GM23338 (cell line): ENCODE measurements at regions not wholly inside any gene's neighbourhood (a gene's known extent, or its start where the extent isn't known, plus 50 kb on each side); places are given as distances from the start of the nearest gene placed in this dataset.

Experiments used
- ATAC-seq: fragments of 200-7000 bp; cut with Tn5 transposase; 3 replicates; pipeline ENCODE4 v1.9.1; 2020
- DNase-seq: peaks from one replicate; pipeline ENCODE4 v3.0.0-alpha.2; 2015; ENCODE audit warnings: low spot score
- H2AFZ ChIP-seq: fragments of 200-600 bp; sonication (generic); 2 replicates; pipeline ENCODE4 v1.8.0; 2016; ENCODE audit warnings: antibody characterized with exemption, mild to moderate bottlenecking, moderate library complexity
- H3F3A ChIP-seq: fragments of 200-600 bp; sonication (generic); replicated peaks from 2 replicates; pipeline ENCODE4 v1.8.0; 2017; ENCODE audit warnings: antibody characterized with exemption, mixed run types, low read depth
- H3K27ac ChIP-seq: fragments of 200-600 bp; sonication (generic); 2 replicates; pipeline ENCODE4 v1.6.1; 2016; ENCODE audit warnings: low read depth
- H3K27me3 ChIP-seq: fragments of 200-600 bp; sonication (generic); 2 replicates; pipeline ENCODE4 v1.8.0; 2016; ENCODE audit warnings: mild to moderate bottlenecking, mixed run types, moderate library complexity; ENCODE audit not compliant: insufficient read depth
- H3K36me3 ChIP-seq: fragments of 200-600 bp; sonication (generic); 2 replicates; pipeline ENCODE4 v1.8.0; 2016; ENCODE audit warnings: mild to moderate bottlenecking; ENCODE audit not compliant: insufficient read depth
- H3K4me1 ChIP-seq: fragments of 200-600 bp; sonication (generic); 2 replicates; pipeline ENCODE4 v1.8.0; 2016; ENCODE audit warnings: mild to moderate bottlenecking, moderate library complexity; ENCODE audit not compliant: insufficient read depth
- H3K4me2 ChIP-seq: fragments of 200-600 bp; sonication (generic); 2 replicates; pipeline ENCODE4 v1.7.1; 2017; ENCODE audit warnings: mixed run types
- H3K4me3 ChIP-seq: fragments of 200-600 bp; sonication (generic); 2 replicates; pipeline ENCODE4 v1.6.1; 2016; ENCODE audit warnings: mixed run types
- H3K79me2 ChIP-seq: fragments of 200-600 bp; sonication (generic); replicated peaks from 2 replicates; pipeline ENCODE4 v1.8.0; 2017; ENCODE audit warnings: mild to moderate bottlenecking; ENCODE audit not compliant: insufficient read depth
- H3K9me2 ChIP-seq: fragments of 200-600 bp; sonication (generic); 2 replicates; pipeline ENCODE4 v1.8.0; 2017; ENCODE audit not compliant: insufficient read depth
- H4K20me1 ChIP-seq: fragments of 200-600 bp; sonication (generic); replicated peaks from 2 replicates; pipeline ENCODE4 v1.8.0; 2017; ENCODE audit warnings: mild to moderate bottlenecking; ENCODE audit not compliant: insufficient read depth
- H3K27ac Mint-ChIP-seq: 2 replicates; pipeline ENCODE4 v1.8.0; 2020; ENCODE audit warnings: inconsistent platforms, mild to moderate bottlenecking, moderate library complexity, mixed read lengths
- H3K27me3 Mint-ChIP-seq: 3 replicates; pipeline ENCODE4 v1.8.0; 2022; ENCODE audit warnings: low read depth, mild to moderate bottlenecking, moderate library complexity, mixed read lengths, inconsistent platforms; ENCODE audit not compliant: insufficient read depth, poor library complexity
- H3K36me3 Mint-ChIP-seq: 3 replicates; pipeline ENCODE4 v1.8.0; 2021; ENCODE audit warnings: low read depth, mild to moderate bottlenecking, inconsistent platforms, moderate library complexity, mixed read lengths
- H3K4me1 Mint-ChIP-seq: 3 replicates; pipeline ENCODE4 v1.8.0; 2020; ENCODE audit warnings: mild to moderate bottlenecking, inconsistent platforms, mixed read lengths
- H3K4me3 Mint-ChIP-seq: 3 replicates; pipeline ENCODE4 v1.8.0; 2021; ENCODE audit warnings: moderate library complexity, mild to moderate bottlenecking, inconsistent platforms, mixed read lengths
- H3K9me3 Mint-ChIP-seq: 3 replicates; pipeline ENCODE4 v1.8.0; 2020; ENCODE audit warnings: moderate library complexity, mild to moderate bottlenecking, inconsistent platforms, mixed read lengths
- CREB1 ChIP-seq: fragments of 250-450 bp; sonication (Bioruptor Pico); IDR thresholded peaks from 2 replicates; pipeline ENCODE4 v1.5.0; 2020; ENCODE audit warnings: low read depth, mild to moderate bottlenecking, moderate library complexity
- CTCF ChIP-seq, 2 experiments: fragments of 200-600 bp in 1 of 2; sonication (generic) in 1 of 2; conservative IDR thresholded peaks; 2 replicates each; pipeline versions ENCODE4 v1.5.1 to v1.6.1; 2016 to 2017; ENCODE audit warnings: antibody characterized with exemption in 2 of 2, low read depth in 2 of 2, mild to moderate bottlenecking in 2 of 2, moderate library complexity in 1 of 2
- ETS1 ChIP-seq: IDR thresholded peaks from 2 replicates; pipeline ENCODE4 v1.6.1; 2016; ENCODE audit warnings: antibody characterized with exemption
- EZH2 ChIP-seq: fragments of 200-600 bp; sonication (generic); IDR thresholded peaks from one replicate; pipeline ENCODE4 v1.8.0; 2017; ENCODE audit warnings: antibody characterized with exemption, mild to moderate bottlenecking, low read depth; ENCODE audit not compliant: unreplicated experiment
- EZH2phosphoT487 ChIP-seq: fragments of 200-600 bp; sonication (generic); IDR thresholded peaks from one replicate; pipeline ENCODE4 v1.8.1; 2018; ENCODE audit warnings: antibody characterized with exemption; ENCODE audit not compliant: unreplicated experiment
- NANOG ChIP-seq: IDR thresholded peaks from 2 replicates; pipeline ENCODE4 v1.6.1; 2016; ENCODE audit warnings: antibody characterized with exemption, borderline replicate concordance
- POLR2AphosphoS5 ChIP-seq: IDR thresholded peaks from 2 replicates; pipeline ENCODE4 v1.6.1; 2016; ENCODE audit warnings: antibody characterized with exemption, low read depth
- REST ChIP-seq: IDR thresholded peaks from one replicate; pipeline ENCODE4 v1.6.1; 2018; ENCODE audit warnings: antibody characterized with exemption; ENCODE audit not compliant: unreplicated experiment
- STAT1 ChIP-seq: IDR thresholded peaks from one replicate; pipeline ENCODE4 v1.6.1; 2016; ENCODE audit warnings: antibody characterized with exemption; ENCODE audit not compliant: unreplicated experiment
- ZNF114 ChIP-seq: fragments of 250-450 bp; sonication (Bioruptor Pico); IDR thresholded peaks from 2 replicates; pipeline ENCODE4 v1.5.0; 2020; ENCODE audit warnings: mild to moderate bottlenecking, moderate library complexity
- ZNF331 ChIP-seq: fragments of 250-450 bp; sonication (Bioruptor Pico); IDR thresholded peaks from 2 replicates; pipeline ENCODE4 v1.5.0; 2020; ENCODE audit warnings: low read depth, mild to moderate bottlenecking, moderate library complexity

- TF ChIP-seq ETS1 (no peak), STAT1 (no peak), EZH2phosphoT487 (no peak), POLR2AphosphoS5 (no peak), CTCF (conservative IDR thresholded peaks at IDR 0.05; ENCODE audit: low read depth in 2 of 2) (no peak)
These were observed 458.1 kb upstream of the CDH18 start (continued) for GRCh38 chr5:20446121-20446520.

- Histone ChIP-seq H3K27ac (no peak overlapping the region), H3K36me3 (no peaks in the 10 kb centered on the region), H3K27me3 (no peaks in the 10 kb centered on the region), H3K4me1 (no peaks in the 10 kb centered on the region), H3K4me3 (no peak overlapping the region), H4K20me1 (no peaks in the 10 kb centered on the region), H3K9me2 (no peaks in the 10 kb centered on the region), H3F3A (no peaks in the 10 kb centered on the region), H3K79me2 (no peaks in the 10 kb centered on the region), H2AFZ (0 out of 2 replicates have a peak overlapping the region, but pooled peaks have one; percentile 92), H3K4me2 (no peak overlapping the region)
- H3K4me1 Mint-ChIP-seq, result peaks cover 3% of the 10 kb centered on the region; the same call in 2 of the 3 replicates
- ATAC-seq, result no peak
- no peak overlapping the region for H3K4me3 Mint-ChIP-seq
- no peaks in the 10 kb centered on the region for H3K9me3 Mint-ChIP-seq
- H3K27me3 Mint-ChIP-seq, result no peaks in the 10 kb centered on the region
- TF ChIP-seq STAT1 (no peak), EZH2 (no peak), ZNF331 (CRISPR knock-in tag) (no peak), REST (no peak), NANOG (no peak), POLR2AphosphoS5 (no peak), CTCF (conservative IDR thresholded peaks at IDR 0.05; ENCODE audit: low read depth in 2 of 2) (no peak), ZNF114 (CRISPR knock-in tag) (no peak), CREB1 (no peak), EZH2phosphoT487 (no peak)
- no peak for DNase-seq
- no peaks in the 10 kb centered on the region for H3K36me3 Mint-ChIP-seq
- H3K27ac Mint-ChIP-seq, result no peak overlapping the region
These were observed 457.4 kb upstream of the CDH18 start for GRCh38 chr5:20445326-20445860.
